ENCODE measurements at regions not wholly inside any gene's neighbourhood (a gene's known extent, or its start where the extent isn't known, plus 50 kb on each side); places are given as distances from the start of the nearest gene placed in this dataset.

DNA sequence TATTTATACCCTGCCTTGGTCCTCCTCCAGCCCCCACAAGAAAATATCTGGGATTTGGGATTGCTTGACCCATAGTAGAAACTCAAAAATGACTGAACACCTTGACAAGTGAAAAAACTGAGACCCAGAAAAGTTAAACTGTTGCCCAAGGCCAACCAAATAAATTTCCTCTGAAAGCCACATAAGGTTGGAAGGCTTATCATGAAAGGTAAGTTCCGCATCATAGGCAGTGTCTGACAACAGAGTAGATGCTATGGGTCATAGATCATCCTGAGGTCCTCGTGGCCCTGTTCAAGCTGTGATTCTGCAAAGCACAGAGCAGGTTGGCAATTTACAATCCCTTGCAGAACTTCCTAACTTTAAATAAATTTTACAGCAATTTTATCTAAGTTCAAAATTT, 140.8 kb upstream of the TSC22D2 start:
- no peak for DNase-seq (ENCODE audit: low read depth)

DNA sequence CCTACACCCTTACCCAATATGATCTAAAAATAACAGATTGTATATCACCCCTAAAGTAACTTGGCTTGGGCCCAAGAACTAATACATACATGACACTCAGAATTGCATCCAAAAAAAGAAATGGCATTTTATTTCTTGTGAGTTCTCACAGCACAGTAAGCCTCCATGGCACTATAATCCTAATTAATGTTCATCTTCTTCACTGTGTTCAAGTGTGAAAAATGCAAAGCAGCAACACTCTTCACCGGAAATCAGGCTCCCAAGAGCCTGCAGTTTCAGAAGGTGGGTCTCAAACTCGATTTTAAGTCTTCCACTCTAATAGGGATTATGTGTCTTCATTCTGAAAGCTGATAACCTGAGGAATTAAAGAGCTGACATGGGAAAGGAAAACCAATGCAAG, 142.8 kb upstream of the TSC22D2 start:
- DNase-seq (ENCODE audit: low read depth) = no peak

DNA sequence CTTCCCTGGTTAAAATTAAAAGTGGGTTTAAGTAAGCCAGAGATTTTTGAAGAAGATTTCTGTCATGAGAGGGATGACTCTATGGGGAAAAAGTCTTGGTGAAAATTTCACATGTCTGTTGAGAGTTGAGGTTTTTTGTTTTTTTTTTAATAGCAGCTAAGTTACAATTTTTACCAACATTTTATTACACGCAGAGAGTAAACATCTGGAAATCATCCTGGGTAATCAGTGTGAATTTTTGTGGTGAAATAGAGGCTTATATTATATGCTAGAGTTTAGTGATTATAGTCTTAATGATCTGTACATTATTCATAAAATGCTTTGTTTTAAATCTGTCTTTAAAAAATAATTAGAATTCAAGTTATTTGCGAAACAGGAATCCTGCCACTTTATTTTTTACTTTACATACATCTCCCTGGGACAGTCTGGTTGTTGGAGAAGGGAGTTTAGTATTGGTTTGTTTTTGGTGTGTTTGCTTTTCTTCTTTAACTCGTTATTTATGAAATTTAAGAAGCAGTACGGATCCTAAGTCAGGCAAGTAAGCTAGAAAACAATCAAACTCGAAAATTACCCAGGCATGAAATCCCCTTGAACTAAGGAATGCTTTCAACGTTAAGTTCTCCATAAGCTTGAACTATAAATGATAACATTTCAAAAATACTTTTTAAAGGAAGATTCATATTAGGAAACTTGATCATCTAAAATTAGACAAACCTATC, 143.4 kb upstream of the TSC22D2 start:
- no peak for DNase-seq (ENCODE audit: low read depth)

DNA sequence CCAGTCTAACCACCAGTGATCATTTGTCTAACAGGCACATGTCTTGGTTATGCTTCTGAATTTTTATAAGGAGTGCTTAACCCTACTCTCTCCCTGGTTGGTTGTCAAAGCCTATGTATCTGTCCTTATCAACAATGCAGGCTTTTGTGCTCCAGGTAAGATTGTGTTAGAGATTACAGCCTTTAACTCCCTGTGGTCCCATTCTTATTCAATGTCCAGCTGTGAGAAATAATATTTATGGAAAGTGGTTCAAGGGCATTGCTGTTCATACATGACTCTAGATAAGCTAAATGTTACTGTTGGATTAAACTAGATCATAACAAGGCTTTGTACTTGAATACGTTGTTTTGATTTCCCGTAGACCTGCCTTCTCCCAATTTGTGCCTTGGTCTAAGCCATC, 146.1 kb upstream of the TSC22D2 start:
- DNase-seq (ENCODE audit: low read depth) = no peak

DNA sequence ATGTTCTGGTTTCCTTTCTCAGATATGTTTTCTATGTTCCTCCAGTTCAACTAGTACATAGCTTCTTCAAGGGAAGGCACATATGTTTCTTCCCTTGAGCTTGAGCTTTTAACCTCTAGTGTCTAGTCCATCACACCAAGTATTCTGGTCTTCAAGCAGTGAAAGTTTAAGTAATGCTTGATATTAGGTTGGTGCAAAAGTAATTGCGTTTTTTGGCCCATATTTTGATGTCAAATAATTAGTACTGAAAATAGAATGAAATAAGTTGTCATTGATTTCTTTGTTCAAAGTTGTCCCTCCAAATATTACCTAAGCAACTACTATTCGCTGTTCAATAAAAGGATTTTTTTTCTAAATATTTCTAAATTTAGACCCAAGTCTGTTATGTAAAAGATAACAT, 146.7 kb upstream of the TSC22D2 start:
- DNase-seq (ENCODE audit: low read depth) = no peak

DNA sequence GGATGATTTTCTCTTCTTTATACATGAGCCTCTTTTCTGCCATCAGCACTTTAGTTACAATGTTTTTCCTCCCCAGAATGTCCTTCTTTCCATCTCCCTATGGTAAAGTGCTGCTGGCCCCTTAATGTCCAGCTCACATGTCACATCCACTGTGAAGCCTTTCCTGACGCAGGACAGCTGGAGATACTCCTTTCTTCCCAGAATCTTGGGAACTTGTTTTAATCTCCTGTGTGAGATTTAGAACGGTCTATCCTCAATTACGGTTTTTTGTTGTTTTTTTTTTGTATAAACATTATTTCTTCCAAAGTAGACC, 147.7 kb upstream of the TSC22D2 start:
- no peak for DNase-seq (ENCODE audit: low read depth)

DNA sequence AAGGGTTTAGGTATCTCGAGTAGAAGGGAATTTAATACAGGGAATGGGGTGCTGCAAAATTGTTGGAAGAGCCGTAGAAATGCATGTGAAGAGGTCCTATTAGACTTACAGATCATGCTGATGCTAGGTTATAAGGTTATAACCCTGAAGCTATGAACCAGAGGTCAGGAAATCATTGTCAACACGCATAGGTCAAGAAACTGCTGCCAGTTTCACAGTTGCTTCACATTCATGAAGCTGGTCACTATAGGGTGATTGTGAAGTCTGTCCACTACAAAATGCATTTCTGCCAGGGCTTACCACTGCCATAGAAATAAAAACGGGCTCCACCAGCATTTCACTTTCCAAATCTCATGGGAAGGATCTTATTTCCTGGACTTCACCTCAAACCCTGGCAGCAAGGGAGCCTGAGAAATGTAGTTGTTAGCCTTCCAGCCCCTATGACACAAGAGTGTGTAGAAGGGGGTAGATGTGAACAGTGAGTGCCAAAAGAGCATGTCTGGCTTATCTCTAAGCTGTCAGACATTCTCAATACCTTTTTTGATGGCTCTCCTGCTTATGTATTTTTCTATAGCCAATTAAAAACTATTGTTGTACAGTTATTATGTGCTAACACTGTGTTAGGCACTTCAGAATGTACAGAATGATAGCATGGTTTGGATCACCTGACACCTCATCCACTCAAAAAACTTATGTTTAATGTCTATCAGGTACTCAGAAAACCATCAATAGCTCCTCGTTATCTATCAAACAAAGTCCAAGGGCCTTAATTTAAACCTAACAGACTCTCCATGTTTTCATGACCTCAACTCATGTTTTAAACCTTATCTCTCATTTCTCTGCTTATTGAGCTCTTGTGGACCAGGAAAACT, 148.3 kb upstream of the TSC22D2 start:
- DNase-seq (ENCODE audit: low read depth) = no peak

DNA sequence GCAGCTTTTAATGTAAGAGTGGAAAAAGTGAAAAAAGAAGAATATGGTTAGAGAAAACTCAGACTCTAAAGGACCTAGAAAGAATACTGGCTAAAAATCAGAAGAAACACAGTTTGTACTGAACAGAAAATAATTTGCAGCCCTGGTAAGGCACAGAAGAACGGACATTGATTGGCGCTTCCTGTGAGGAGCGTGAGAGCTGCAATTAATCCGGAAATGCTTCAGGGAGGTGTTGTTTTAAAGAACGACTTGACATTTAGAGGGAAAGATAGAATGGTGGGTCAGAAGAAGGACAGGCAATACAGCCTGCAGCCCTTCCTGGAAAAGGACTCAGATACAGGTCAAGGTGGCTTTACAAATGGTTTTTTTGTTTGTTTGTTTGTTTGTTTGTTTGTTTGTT, 151.3 kb upstream of the TSC22D2 start:
- no peak for DNase-seq (ENCODE audit: low read depth)

DNA sequence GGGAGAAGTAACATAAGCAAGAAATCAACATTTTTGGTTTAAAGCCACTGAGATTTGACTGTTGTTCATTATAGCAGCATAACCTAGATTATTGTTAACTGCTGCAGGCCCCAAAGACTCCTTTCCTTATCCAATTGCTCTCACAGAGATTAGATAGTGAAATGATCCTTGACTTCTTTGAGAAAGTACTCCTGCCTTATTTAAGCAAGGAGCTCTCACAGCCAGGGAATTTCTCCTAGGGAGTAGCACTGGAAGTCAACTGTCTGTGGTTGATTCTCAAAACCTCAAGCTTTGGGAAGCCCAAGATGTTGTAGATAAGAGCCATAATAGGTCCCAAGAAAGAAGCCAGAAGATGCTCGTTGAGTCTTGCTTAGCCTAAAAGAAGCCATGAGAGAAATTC, 151.8 kb upstream of the TSC22D2 start:
- no peak for DNase-seq (ENCODE audit: low read depth)

DNA sequence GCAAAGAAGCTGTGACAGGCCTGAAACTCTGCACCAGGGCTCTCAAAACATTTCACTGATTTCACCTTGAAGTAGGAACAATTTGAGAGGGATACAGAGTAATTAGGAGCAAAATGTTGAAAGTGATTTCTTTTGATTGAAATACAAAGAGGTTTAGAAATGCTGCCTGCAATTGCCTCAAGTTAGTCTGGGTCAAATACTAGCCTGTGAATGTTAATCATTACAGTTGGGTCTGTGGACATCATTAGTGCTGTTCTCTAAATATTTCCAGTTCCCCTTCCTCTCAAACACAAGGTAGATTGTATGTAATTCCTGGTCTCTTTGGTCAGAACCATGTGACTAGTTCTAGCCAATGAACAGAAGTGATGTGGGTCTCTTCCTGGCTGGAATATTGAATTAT, 152.3 kb upstream of the TSC22D2 start:
- no peak for DNase-seq (ENCODE audit: low read depth)

DNA sequence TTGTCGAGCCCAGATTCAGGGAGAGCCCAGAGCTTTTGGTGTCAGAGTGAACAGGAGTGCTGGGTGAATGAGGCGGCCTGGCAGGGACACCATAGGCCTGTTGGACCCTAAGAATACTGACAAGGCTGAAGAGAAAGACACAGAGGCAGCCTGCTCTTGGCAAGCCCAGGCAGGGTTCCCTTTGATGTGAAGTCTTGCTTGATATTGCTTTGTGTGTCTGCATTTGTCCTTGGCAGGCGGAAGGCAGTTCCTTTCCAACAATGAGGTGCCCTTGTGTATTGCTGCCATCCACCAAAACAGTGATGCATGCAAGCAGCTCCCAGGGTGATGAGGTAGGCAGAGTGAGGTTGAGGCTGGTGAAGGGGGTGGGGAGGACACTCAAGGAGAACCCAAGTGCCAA, 152.7 kb upstream of the TSC22D2 start:
- no peak for DNase-seq (ENCODE audit: low read depth)

DNA sequence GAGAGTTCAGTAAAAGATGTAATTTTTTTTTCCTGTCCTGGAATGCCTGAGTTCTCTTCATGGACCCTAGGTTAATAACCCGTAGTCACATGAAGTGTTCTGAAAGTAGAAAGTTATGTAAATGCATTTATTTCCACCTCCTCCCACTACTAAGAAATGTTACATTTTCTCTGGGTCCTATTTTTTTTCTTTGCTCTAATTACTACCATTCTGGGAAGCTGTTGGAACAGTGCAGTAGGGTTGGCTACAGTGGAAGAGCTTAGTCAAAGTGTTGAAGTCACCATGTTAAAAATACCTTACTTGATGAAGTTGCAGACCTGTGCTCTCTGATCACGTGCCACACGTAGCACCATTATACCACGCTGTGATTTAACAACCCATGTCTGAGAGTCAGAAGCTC, 153.8 kb upstream of the TSC22D2 start:
- DNase-seq (ENCODE audit: low read depth) = no peak

DNA sequence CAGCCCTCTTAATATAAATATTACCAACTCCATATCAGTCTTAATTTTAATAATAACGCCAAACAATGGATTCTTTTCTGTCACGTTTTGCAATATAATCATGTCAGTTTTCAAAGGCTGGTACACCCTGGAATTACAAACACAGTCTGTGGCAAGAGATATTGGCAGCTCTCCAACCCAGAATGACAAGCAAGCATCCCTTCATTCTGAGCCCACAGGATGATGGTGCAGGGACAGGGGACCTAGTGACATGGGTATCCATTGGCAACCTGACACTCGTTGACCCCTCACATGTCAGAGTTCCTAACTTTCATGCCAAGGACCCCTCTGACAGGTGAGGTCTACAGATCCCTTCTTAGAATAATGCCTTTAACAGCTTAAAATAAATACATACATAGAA, 154.5 kb upstream of the TSC22D2 start:
- no peak for DNase-seq (ENCODE audit: low read depth)

DNA sequence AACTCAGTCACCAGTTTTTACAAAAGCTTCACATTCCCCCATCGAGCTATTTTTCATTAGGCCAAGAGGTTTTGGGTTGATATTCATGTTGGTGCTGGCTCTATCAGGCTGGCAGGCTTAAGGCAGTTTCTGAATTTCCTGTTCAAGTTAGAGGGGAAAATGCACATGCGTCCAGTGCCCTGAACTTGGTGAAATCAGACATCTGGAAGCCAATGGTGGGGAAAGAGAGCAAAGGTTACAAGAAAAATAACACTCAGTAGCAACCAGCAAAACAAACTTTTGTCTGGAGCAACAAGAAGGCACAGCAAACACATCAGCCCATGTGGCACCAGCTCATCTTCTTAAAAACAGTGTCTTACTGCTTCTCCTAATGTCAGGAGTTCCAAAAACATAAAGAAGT, 155.6 kb upstream of the TSC22D2 start:
- DNase-seq (ENCODE audit: low read depth) = no peak

DNA sequence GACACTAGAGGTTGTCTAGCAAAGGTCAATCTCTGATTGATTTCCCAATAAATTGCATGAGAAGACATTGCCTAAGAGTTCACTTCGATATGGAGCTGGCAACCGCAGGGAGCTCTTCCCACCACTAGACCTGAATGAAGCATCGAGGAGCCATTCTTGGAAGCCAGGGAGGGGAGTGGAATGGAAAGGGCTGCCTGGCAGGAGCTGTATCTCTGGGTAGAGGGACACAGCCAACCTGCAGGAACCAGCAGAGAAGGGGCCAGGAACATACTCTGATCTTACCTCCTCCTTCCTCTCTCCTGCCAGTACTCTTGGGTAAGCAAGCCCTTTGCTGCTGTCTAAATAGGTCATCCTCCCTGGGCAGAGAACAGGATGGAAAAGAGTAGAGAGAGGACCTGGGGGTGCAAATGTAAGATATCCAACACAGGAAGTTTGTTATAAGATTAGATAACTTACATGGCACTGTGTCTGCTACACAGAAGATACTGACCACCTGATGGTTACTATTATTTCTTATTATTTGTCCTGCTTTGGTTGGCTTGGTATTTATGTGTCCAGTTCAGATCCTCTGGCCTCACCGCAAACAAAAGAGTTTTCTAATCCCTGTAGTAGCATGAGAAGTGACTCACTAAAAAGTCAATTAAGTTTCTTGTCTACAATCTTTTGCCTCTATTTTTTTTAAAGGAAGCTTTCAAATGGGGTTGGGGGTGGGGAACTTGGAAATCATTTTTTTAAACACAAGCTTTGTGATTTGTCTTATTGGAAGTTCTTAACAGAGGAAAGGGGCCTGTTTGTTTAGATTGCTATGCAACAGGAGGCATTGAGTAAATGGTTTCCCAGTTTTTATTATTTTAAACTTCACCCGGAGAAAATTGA, 156.7 kb upstream of the TSC22D2 start:
- no peak for DNase-seq (ENCODE audit: low read depth)

DNA sequence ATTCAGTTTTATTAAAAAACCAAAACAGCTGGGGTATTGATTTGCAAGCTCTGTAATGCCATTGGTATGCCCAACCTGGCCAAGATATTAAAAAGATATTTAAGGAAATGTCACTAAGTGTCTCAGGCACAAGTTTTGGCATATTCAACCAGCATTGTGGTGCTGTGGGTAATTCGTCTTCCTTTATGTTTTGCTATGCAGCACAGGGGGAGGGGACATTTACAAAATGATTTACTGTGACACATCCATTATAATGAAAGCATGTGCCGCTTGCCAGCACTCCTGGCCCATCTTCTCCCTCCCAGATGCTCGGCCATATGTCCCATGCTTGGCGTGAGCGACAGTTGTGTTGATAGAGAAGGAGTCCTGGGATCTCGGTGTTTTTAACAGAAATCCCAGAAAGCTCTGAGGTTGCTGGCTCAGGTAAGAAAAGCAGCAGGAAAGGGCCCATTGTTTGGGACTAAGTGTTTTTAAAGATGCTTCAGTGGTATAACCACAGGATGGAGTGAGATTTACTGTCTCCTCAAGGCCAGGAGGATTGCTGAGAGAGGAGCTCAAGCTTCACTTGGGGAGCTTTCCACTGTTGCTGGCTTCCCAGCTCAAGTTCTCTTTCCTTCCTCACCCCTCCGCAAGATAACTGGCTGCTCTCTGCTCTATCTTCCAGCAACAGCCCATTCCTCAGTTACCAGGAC, 158.2 kb upstream of the TSC22D2 start:
- DNase-seq (ENCODE audit: low read depth) = no peak

DNA sequence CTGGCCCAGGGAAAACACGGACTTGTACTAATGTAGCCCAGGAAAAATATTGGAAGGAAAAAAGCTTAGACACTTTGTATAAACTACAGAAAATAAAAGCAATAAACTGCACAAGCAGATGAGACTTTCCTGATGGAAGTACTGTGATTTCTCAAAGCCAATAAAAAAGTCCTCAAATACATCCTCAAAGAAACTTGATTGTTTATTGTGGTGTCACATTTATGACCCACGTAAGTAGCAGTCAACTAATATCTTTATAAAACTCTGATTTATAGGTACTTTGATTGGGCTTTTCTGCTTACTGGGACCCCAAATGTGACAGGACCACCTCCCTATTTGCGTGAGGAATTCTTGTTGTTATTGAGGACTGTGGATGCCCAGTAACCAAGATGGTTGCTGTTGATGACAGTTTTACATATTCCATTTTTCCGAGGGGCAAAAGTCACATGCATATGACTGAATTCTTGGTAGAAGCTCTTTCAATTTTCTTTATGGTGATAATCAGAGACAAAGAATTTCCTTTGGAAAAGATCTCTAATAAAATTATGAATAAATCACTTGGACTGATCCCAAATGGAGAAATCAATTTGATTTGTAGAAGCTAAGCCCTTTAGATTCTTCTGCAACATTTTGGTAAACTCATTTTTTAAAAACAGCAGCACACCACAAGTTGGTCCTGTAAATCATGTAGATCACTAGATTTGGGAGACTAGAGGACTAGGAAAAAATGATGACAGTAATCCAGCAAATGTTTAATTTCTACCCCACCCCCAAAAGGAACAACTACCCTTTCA, 159.0 kb upstream of the TSC22D2 start:
- no peak for DNase-seq (ENCODE audit: low read depth)

DNA sequence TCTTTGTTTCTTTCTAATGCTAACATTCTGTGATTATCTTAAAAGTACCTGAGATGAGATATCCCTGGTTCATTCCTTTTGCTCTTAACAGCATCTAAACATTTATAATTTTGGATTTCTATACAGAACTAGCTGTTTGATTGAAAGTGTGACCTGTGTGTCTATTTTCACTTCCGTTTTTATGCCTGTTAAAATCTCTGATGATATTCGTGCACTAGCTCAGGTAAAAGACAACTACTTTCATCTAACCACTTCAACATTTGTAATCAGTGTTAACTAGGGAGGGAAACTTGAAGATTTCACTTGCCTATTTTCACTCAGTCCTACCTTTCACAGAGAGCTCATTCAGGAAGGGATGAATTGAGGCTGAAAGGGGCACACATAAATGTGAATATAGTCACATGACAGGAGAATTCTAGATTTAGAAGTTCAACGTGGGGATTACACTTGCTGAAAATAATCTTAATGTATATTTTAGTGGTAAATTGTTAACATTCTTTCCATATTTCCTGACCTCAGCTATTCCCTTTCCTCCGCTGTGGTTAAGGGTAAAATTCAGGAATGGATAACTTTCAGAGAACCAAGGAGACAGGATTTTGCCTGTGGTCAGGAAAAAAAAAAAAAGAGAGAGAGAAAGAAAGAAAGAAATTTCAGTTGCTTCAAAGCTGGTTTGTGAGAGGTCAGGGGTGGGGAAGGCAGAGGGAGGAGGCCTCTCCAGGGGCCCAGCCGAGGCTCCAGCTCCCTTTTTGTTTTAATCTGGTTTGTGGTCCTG, 159.8 kb upstream of the TSC22D2 start:
- peak; percentile 86 for DNase-seq (ENCODE audit: low read depth)

DNA sequence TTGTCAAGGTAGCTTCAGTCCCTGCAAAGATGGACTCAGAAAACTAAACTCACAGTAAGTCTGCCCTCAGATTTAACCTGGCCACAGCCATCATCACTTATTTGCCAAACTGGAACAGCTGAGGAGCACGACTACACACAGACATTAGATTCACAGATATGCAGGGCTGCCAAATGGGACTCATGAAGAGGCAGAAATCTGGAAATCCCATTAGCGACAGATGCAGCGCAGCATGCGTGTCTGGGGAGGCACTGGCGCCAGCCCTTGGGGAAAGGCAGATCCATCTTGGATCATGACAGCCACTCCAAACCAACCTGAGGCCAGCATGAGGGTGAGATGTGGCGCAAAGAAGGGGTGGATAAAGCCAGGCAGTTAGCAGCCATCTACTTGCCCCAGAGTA, 160.7 kb upstream of the TSC22D2 start:
- no peak for DNase-seq (ENCODE audit: low read depth)

DNA sequence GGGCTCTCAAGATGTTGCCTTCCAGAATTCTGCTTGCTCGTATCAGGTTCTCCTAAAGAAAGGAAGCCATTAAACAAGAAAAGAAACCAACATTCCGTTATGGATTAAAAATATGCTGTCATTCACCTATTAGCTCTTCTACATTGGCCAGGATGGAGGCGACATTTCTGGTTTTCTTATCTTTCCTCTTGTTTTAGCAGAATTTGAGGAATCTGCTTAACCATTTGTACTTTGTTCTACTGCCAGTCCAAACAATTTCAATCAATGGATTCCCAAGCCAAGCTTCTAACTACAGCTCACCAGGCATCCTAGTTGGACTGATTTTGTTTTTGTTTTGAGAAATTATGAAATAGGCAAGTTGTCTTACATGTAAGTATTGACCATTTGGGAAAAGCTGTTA, 164.6 kb upstream of the TSC22D2 start:
- DNase-seq (ENCODE audit: low read depth) = no peak
